NCI-H748 (cell line): ENCODE measurements at regions not wholly inside any gene's neighbourhood (a gene's known extent, or its start where the extent isn't known, plus 50 kb on each side); places are given as distances from the start of the nearest gene placed in this dataset.
"Not testable (repeated sequence)": the region's sequence is repeated elsewhere in the genome, so short reads cannot be mapped to it uniquely, and the experiment has no call there.

Experiments
- DNase-seq: peaks from one replicate; lab custom pipeline; 2025; ENCODE audit not compliant: unreplicated experiment; lab: John Stamatoyannopoulos, UW

- no peak for DNase-seq
These were observed 299.8 kb downstream of the TSHZ3 start for GRCh38 chr19:31049431-31049830.

- DNase-seq, result no peak
These were observed 303.2 kb downstream of the TSHZ3 start for GRCh38 chr19:31046024-31046423.

- no peak for DNase-seq
These were observed 307.8 kb downstream of the TSHZ3 start for GRCh38 chr19:31041461-31041860.

- no peak for DNase-seq
These were observed 310.1 kb downstream of the TSHZ3 start for GRCh38 chr19:31039151-31039550.

GRCh38 chr19:31037286-31037980 lies 311.8 kb downstream of the TSHZ3 start:
- DNase-seq, result no peak

GRCh38 chr19:31031455-31031854 lies 317.8 kb downstream of the TSHZ3 start:
- not testable (repeated sequence) for DNase-seq

- DNase-seq, result no peak
These were observed 326.2 kb downstream of the TSHZ3 start for GRCh38 chr19:31023038-31023437.

GRCh38 chr19:31018936-31019335 lies 330.3 kb downstream of the TSHZ3 start:
- DNase-seq, result no peak

GRCh38 chr19:31015778-31016177 lies 333.5 kb downstream of the TSHZ3 start:
- DNase-seq, result no peak

- no peak for DNase-seq
These were observed 334.6 kb downstream of the TSHZ3 start for GRCh38 chr19:31014668-31015067.

- no peak for DNase-seq
These were observed 335.7 kb downstream of the TSHZ3 start for GRCh38 chr19:31013384-31014020.

GRCh38 chr19:31002518-31003244 lies 346.6 kb downstream of the TSHZ3 start:
- DNase-seq, result no peak

- DNase-seq, result no peak
These were observed 347.2 kb downstream of the TSHZ3 start for GRCh38 chr19:31001991-31002390.

GRCh38 chr19:31000913-31001312 lies 348.3 kb downstream of the TSHZ3 start:
- no peak for DNase-seq

GRCh38 chr19:30999726-31000125 lies 349.5 kb downstream of the TSHZ3 start:
- DNase-seq, result no peak

GRCh38 chr19:30997222-30997621 lies 352.0 kb downstream of the TSHZ3 start:
- DNase-seq, result no peak

- no peak for DNase-seq
These were observed 370.6 kb downstream of the TSHZ3 start for GRCh38 chr19:30978639-30979038.

GRCh38 chr19:30969591-30969990 lies 379.6 kb downstream of the TSHZ3 start:
- DNase-seq, result no peak

- DNase-seq, result no peak
These were observed 380.3 kb downstream of the TSHZ3 start for GRCh38 chr19:30968841-30969399.

GRCh38 chr19:30968210-30968609 lies 381.0 kb downstream of the TSHZ3 start:
- no peak for DNase-seq

GRCh38 chr19:30966486-30966885 lies 382.8 kb downstream of the TSHZ3 start:
- DNase-seq, result no peak

GRCh38 chr19:30959011-30959410 lies 390.2 kb downstream of the TSHZ3 start:
- no peak for DNase-seq
